H1 (cell line): ENCODE measurements at regions not wholly inside any gene's neighbourhood (a gene's known extent, or its start where the extent isn't known, plus 50 kb on each side); places are given as distances from the start of the nearest gene placed in this dataset.

Experiments used
- CTCF ChIA-PET: fragments of 300-600 bp; sonication (Branson Sonifier 250); formaldehyde crosslinking; loops from one replicate; lab custom pipeline; 2021; ENCODE audit not compliant: partially characterized antibody; lab: Charles Lee
- POLR2A ChIA-PET: fragments of 300-600 bp; sonication (Branson Sonifier 250); formaldehyde crosslinking; loops from one replicate; lab custom pipeline; 2021; ENCODE audit warnings: inconsistent platforms; ENCODE audit not compliant: partially characterized antibody; lab: Charles Lee
- DNase-seq, 2 experiments: peaks; one replicate each; pipeline versions ENCODE4 v3.0.0 to v3.0.0-alpha.2; 2010 to 2022; ENCODE audit warnings: low spot score in 2 of 2, low read depth in 1 of 2, mixed read lengths in 1 of 2
- FAIRE-seq: peaks from 2 replicates; lab custom pipeline; 2011; peaks lifted over from hg19 to GRCh38; lab: Jason Lieb, UNC
- H2AFZ ChIP-seq: 2 replicates; pipeline ENCODE4 v1.8.1; 2012; ENCODE audit warnings: low read length, inconsistent platforms
- H2AK5ac ChIP-seq: 2 replicates; pipeline ENCODE4 v1.6.1; 2013; ENCODE audit warnings: low read depth, low read length
- H2BK120ac ChIP-seq: replicated peaks from 2 replicates; pipeline ENCODE3; 2013; ENCODE audit warnings: low read depth, low read length, inconsistent platforms
- H2BK12ac ChIP-seq: 2 replicates; pipeline ENCODE4 v1.6.1; 2013; ENCODE audit warnings: low read depth, low read length
- H2BK15ac ChIP-seq: 2 replicates; pipeline ENCODE4 v1.6.1; 2013; ENCODE audit warnings: low read length
- H2BK20ac ChIP-seq: 2 replicates; pipeline ENCODE4 v1.6.1; 2013; ENCODE audit warnings: low read length
- H2BK5ac ChIP-seq: 2 replicates; pipeline ENCODE4 v1.6.1; 2013; ENCODE audit warnings: low read depth, low read length
- H3K14ac ChIP-seq: 2 replicates; pipeline ENCODE4 v1.6.1; 2013; ENCODE audit warnings: inconsistent platforms; ENCODE audit not compliant: insufficient read length
- H3K18ac ChIP-seq: 2 replicates; pipeline ENCODE4 v1.6.1; 2013; ENCODE audit warnings: low read length; ENCODE audit errors: extremely low read depth
- H3K23ac ChIP-seq: 2 replicates; pipeline ENCODE4 v1.6.1; 2013; ENCODE audit warnings: inconsistent platforms; ENCODE audit not compliant: insufficient read length
- H3K23me2 ChIP-seq: 2 replicates; pipeline ENCODE4 v1.6.1; 2013; ENCODE audit warnings: low read depth, low read length
- H3K27ac ChIP-seq: 2 replicates; pipeline ENCODE4 v1.6.1; 2011; ENCODE audit warnings: low read depth, low read length, inconsistent platforms
- H3K27me3 ChIP-seq, 4 experiments: replicated peaks in 1 of 4; 1 replicate in 1 of 4; 2 replicates in 3 of 4; pipeline versions ENCODE4 v1.6.1 to v1.8.1; 2011 to 2013; ENCODE audit warnings: low read length in 3 of 4, mild to moderate bottlenecking in 3 of 4, inconsistent platforms in 2 of 4, mixed read lengths in 2 of 4, moderate library complexity in 1 of 4; ENCODE audit not compliant: control insufficient read depth in 3 of 4, insufficient read depth in 3 of 4; ENCODE audit errors: extremely low read depth in 1 of 4
- H3K36me3 ChIP-seq, 4 experiments: 2 replicates each; pipeline versions ENCODE4 v1.6.1 to v1.8.1; 2011 to 2013; ENCODE audit warnings: mild to moderate bottlenecking in 4 of 4, low read length in 3 of 4, moderate library complexity in 2 of 4, control low read depth in 1 of 4, inconsistent platforms in 1 of 4; ENCODE audit not compliant: insufficient read depth in 4 of 4, control insufficient read depth in 2 of 4
- H3K4ac ChIP-seq: replicated peaks from 2 replicates; pipeline ENCODE3; 2013; ENCODE audit warnings: low read length, low read depth, mixed read lengths, inconsistent platforms; ENCODE audit not compliant: insufficient read length
- H3K4me1 ChIP-seq, 4 experiments: replicated peaks in 1 of 4; 1 replicate in 1 of 4; 2 replicates in 3 of 4; pipeline versions ENCODE4 v1.6.1 to v1.8.1; 2011 to 2013; ENCODE audit warnings: low read length in 3 of 4, inconsistent platforms in 2 of 4, mixed read lengths in 1 of 4; ENCODE audit not compliant: insufficient read depth in 4 of 4, control insufficient read depth in 3 of 4
- H3K4me2 ChIP-seq, 2 experiments: 2 replicates each; pipeline versions ENCODE4 v1.6.1 to v1.8.1; 2011 to 2013; ENCODE audit warnings: low read depth in 2 of 2, low read length in 2 of 2, control low read depth in 1 of 2, inconsistent platforms in 1 of 2, mild to moderate bottlenecking in 1 of 2; ENCODE audit not compliant: insufficient read depth in 1 of 2
- H3K4me3 ChIP-seq, 4 experiments: fragments of 200-600, 300-600 bp in 1 of 4; sonication (generic), shearing (Covaris generic), sonication (Bioruptor Twin) in 1 of 4; 2 replicates each; pipeline versions ENCODE4 v1.5.1 to v1.8.1; 2011 to 2016; ENCODE audit warnings: low read length in 4 of 4, low read depth in 3 of 4, control low read depth in 2 of 4, inconsistent platforms in 2 of 4, mild to moderate bottlenecking in 2 of 4, mixed read lengths in 1 of 4, moderate library complexity in 1 of 4; ENCODE audit not compliant: insufficient read depth in 2 of 4; ENCODE audit errors: extremely low read depth in 1 of 4
- H3K56ac ChIP-seq: replicated peaks from 2 replicates; pipeline ENCODE3; 2013; ENCODE audit warnings: low read depth, mild to moderate bottlenecking, mixed read lengths, low read length, inconsistent platforms; ENCODE audit not compliant: insufficient read length
- H3K79me1 ChIP-seq: 2 replicates; pipeline ENCODE4 v1.6.1; 2013; ENCODE audit warnings: low read depth, low read length, control low read depth
- H3K79me2 ChIP-seq, 2 experiments: 2 replicates each; pipeline versions ENCODE4 v1.6.1 to v1.8.1; 2012 to 2013; ENCODE audit warnings: low read length in 2 of 2, mild to moderate bottlenecking in 2 of 2, inconsistent platforms in 1 of 2; ENCODE audit not compliant: insufficient read depth in 2 of 2, control insufficient read depth in 1 of 2
- H3K9ac ChIP-seq, 4 experiments: replicated peaks in 1 of 4; 1 replicate in 1 of 4; 2 replicates in 3 of 4; pipeline versions ENCODE4 v1.6.1 to v1.8.1; 2011 to 2013; ENCODE audit warnings: low read depth in 3 of 4, low read length in 3 of 4, control low read depth in 2 of 4, mild to moderate bottlenecking in 2 of 4, moderate library complexity in 2 of 4, inconsistent platforms in 1 of 4; ENCODE audit errors: extremely low read depth in 1 of 4
- H3K9me3 ChIP-seq, 2 experiments: 2 replicates each; pipeline versions ENCODE4 v1.6.1 to v1.8.1; 2012 to 2013; ENCODE audit warnings: mild to moderate bottlenecking in 2 of 2, moderate library complexity in 2 of 2, control low read depth in 1 of 2, inconsistent platforms in 1 of 2, low read depth in 1 of 2, low read length in 1 of 2, mixed read lengths in 1 of 2; ENCODE audit not compliant: insufficient read depth in 2 of 2
- H4K20me1 ChIP-seq, 2 experiments: replicated peaks in 1 of 2; 2 replicates each; pipeline versions ENCODE3 to v1.8.1; 2011 to 2013; ENCODE audit warnings: inconsistent platforms in 2 of 2, low read length in 2 of 2, mild to moderate bottlenecking in 1 of 2; ENCODE audit not compliant: insufficient read depth in 2 of 2, control insufficient read depth in 1 of 2
- H4K5ac ChIP-seq: 2 replicates; pipeline ENCODE4 v1.6.1; 2013; ENCODE audit warnings: low read length, low read depth, mixed read lengths, inconsistent platforms; ENCODE audit not compliant: insufficient read length
- H4K8ac ChIP-seq: 2 replicates; pipeline ENCODE4 v1.8.0; 2013; ENCODE audit warnings: mild to moderate bottlenecking, moderate library complexity, low read length, inconsistent platforms; ENCODE audit not compliant: insufficient read depth; ENCODE audit errors: extremely low read depth
- H4K91ac ChIP-seq: replicated peaks from 2 replicates; pipeline ENCODE3; 2013; ENCODE audit warnings: low read length, mixed read lengths, inconsistent platforms; ENCODE audit not compliant: insufficient read length
- BCL11A ChIP-seq, 2 experiments: IDR thresholded peaks; one replicate each; pipeline ENCODE4 v1.6.1; 2011; ENCODE audit warnings: low read depth in 2 of 2, low read length in 2 of 2, mild to moderate bottlenecking in 2 of 2
- CBX8 ChIP-seq: fragments of 300-800, 300-1000 bp; sonication (generic); IDR thresholded peaks from 2 replicates; pipeline ENCODE4 v1.7.1; 2016; ENCODE audit warnings: low read depth, low read length, borderline replicate concordance
- CHD1 ChIP-seq: IDR thresholded peaks from 2 replicates; pipeline ENCODE4 v1.6.1; 2012; ENCODE audit warnings: low read depth, low read length, improper control_type of control experiment
- HDAC6 ChIP-seq: IDR thresholded peaks from one replicate; pipeline ENCODE4 v1.7.1; 2012; ENCODE audit warnings: low read depth, mild to moderate bottlenecking, inconsistent platforms, low read length, moderate library complexity
- RAD21 ChIP-seq, 2 experiments: IDR thresholded peaks in 1 of 2; conservative IDR thresholded peaks in 1 of 2; 2 replicates each; pipeline ENCODE4 v1.6.1; 2011; ENCODE audit warnings: low read depth in 2 of 2, low read length in 2 of 2, improper control_type of control experiment in 1 of 2, inconsistent platforms in 1 of 2, mild to moderate bottlenecking in 1 of 2, moderate library complexity in 1 of 2
- TEAD4 ChIP-seq: IDR thresholded peaks from 2 replicates; pipeline ENCODE4 v1.6.1; 2012; ENCODE audit warnings: low read depth, low read length, inconsistent platforms, mixed read lengths
- WGBS, 2 experiments: shearing (Covaris generic) in 1 of 2; methylation state at CpG; one replicate each; pipeline versions ENCODE4 v1.1.6 to v1.1.7; 2013 to 2015; ENCODE audit warnings: low lambda C conversion rate in 2 of 2, mixed read lengths in 2 of 2, inconsistent platforms in 1 of 2, low coverage in 1 of 2, missing lambda C conversion rate in 1 of 2; ENCODE audit not compliant: insufficient replicate concordance in 2 of 2, insufficient coverage in 1 of 2, insufficient read length in 1 of 2; ENCODE audit errors: extremely low coverage in 1 of 2, missing lambda C conversion rate in 1 of 2; 5-methylcytosine and 5-hydroxymethylcytosine counted together

GRCh38 chr16:63069047-63069446 is 1032.8 kb upstream of the CDH8 start:
- POLR2A ChIA-PET = no interaction called here
- TF ChIP-seq CBX8 = no peak
- TF ChIP-seq BCL11A (IDR thresholded peaks at IDR 0.05; ENCODE audit: low read depth in 2 of 2, low read length in 2 of 2) = no peak
- TF ChIP-seq RAD21 (IDR thresholded peaks at IDR 0.05 in 1 of 2, conservative IDR thresholded peaks at IDR 0.05 in 1 of 2; ENCODE audit: low read depth in 2 of 2, low read length in 2 of 2) = no peak
- TF ChIP-seq TEAD4 = no peak
- no peak for TF ChIP-seq HDAC6
- TF ChIP-seq CHD1 = no peak

More at GRCh38 chr16:63069047-63069446, 1032.8 kb upstream of the CDH8 start:
- H2BK20ac ChIP-seq = no peak overlapping the region
- DNase-seq = no peak
- WGBS, 2 experiments = 74% methylated on average over 4 of the region's 4 CpGs; no CpG with 5 or more reads in 1 of the 2 experiments
- H3K9me3 ChIP-seq = no peaks in the 10 kb centered on the region
- H3K14ac ChIP-seq = no peak overlapping the region
- no peak overlapping the region for H2BK15ac ChIP-seq
- H3K56ac ChIP-seq = no peak overlapping the region
- H3K36me3 ChIP-seq = no peaks in the 10 kb centered on the region
- no peak overlapping the region for H2BK120ac ChIP-seq
- no peak overlapping the region for H3K4me2 ChIP-seq
- CTCF ChIA-PET = no interaction called here
- no peak for FAIRE-seq
- no peak overlapping the region for H4K5ac ChIP-seq
- no peaks in the 10 kb centered on the region for H3K27me3 ChIP-seq
- no peak overlapping the region for H2AK5ac ChIP-seq
- H4K91ac ChIP-seq = no peak overlapping the region
- no peak overlapping the region for H3K4me3 ChIP-seq
- H3K4ac ChIP-seq = no peak overlapping the region
- H2BK5ac ChIP-seq = no peak overlapping the region
- H3K9ac ChIP-seq = no peak overlapping the region
- H3K23ac ChIP-seq = no peak overlapping the region
- no peak overlapping the region for H3K27ac ChIP-seq
- H2AFZ ChIP-seq = no peak overlapping the region
- H3K18ac ChIP-seq = no peak overlapping the region
- H2BK12ac ChIP-seq = no peak overlapping the region
- no peaks in the 10 kb centered on the region for H3K79me2 ChIP-seq
- H4K20me1 ChIP-seq = no peaks in the 10 kb centered on the region
- H3K23me2 ChIP-seq = no peaks in the 10 kb centered on the region
- H3K4me1 ChIP-seq = peaks cover 0 to 8% (median 1%) of the 10 kb centered on the region in 4 experiments; a peak in 2 of 7 replicates
- H3K79me1 ChIP-seq = no peaks in the 10 kb centered on the region
- H4K8ac ChIP-seq = no peak overlapping the region
